ENCODE measurements at regions not wholly inside any gene's neighbourhood (a gene's known extent, or its start where the extent isn't known, plus 50 kb on each side); places are given as distances from the start of the nearest gene placed in this dataset.

GRCh38 chr6:134435814-134436280 is 117.9 kb upstream of the SGK1 start:
- TF ChIP-seq EZH2 (IDR thresholded peaks at IDR 0.05; ENCODE audit: borderline replicate concordance, low read depth, low read length, severe bottlenecking) (no peak), POLR2A (IDR thresholded peaks at IDR 0.05; ENCODE audit: low read depth, low read length) (no peak), CTCF (IDR thresholded peaks at IDR 0.05; ENCODE audit: extremely low read depth in 1 of 2, insufficient read depth in 1 of 2, low read depth in 1 of 2, low read length in 2 of 2) (no peak), POLR2AphosphoS5 (IDR thresholded peaks at IDR 0.05; ENCODE audit: insufficient read depth, low read depth, low read length) (no peak), MYC (IDR thresholded peaks at IDR 0.05; ENCODE audit: low read depth, low read length) (no peak)

All from endothelial cell of umbilical vein (primary cell).